ENCODE measurements at regions not wholly inside any gene's neighbourhood (a gene's known extent, or its start where the extent isn't known, plus 50 kb on each side); places are given as distances from the start of the nearest gene placed in this dataset.
"Not testable (repeated sequence)": the region's sequence is repeated elsewhere in the genome, so short reads cannot be mapped to it uniquely, and the experiment has no call there.

GRCh38 chr4:38529189-38530115 is 134.5 kb upstream of the KLF3 start:
- peak; percentile 55 to 70 for DNase-seq

GRCh38 chr4:38530486-38530885 is 133.5 kb upstream of the KLF3 start:
- DNase-seq = no peak

GRCh38 chr4:38531141-38531727 is 132.8 kb upstream of the KLF3 start:
- DNase-seq = no peak

GRCh38 chr4:38532908-38533499 is 131.0 kb upstream of the KLF3 start:
- DNase-seq = no peak

- DNase-seq = no peak
Observed at GRCh38 chr4:38534344-38535045, 129.5 kb upstream of the KLF3 start.

GRCh38 chr4:38535071-38535470 is 128.9 kb upstream of the KLF3 start:
- not testable (repeated sequence) for DNase-seq

GRCh38 chr4:38535717-38536116 is 128.3 kb upstream of the KLF3 start:
- DNase-seq = no peak

- DNase-seq = no peak
Observed at GRCh38 chr4:38536716-38537115, 127.3 kb upstream of the KLF3 start.

GRCh38 chr4:38537666-38538065 is 126.3 kb upstream of the KLF3 start:
- DNase-seq = no peak

GRCh38 chr4:38538517-38538916 is 125.5 kb upstream of the KLF3 start:
- no peak for DNase-seq

- DNase-seq = no peak
Observed at GRCh38 chr4:38539501-38539900, 124.5 kb upstream of the KLF3 start.

GRCh38 chr4:38547052-38547451 is 116.9 kb upstream of the KLF3 start:
- no peak for DNase-seq

- no peak for DNase-seq
Observed at GRCh38 chr4:38548256-38548655, 115.7 kb upstream of the KLF3 start.

- DNase-seq = no peak
Observed at GRCh38 chr4:38559374-38559773, 104.6 kb upstream of the KLF3 start.

- DNase-seq = no peak
Observed at GRCh38 chr4:38560340-38560739, 103.7 kb upstream of the KLF3 start.

- DNase-seq = peak; percentile 47 to 52
Observed at GRCh38 chr4:38560768-38561558, 103.0 kb upstream of the KLF3 start.

- no peak for DNase-seq
Observed at GRCh38 chr4:38562751-38563198, 101.2 kb upstream of the KLF3 start.

GRCh38 chr4:38563707-38564495 is 100.1 kb upstream of the KLF3 start:
- DNase-seq = no peak

GRCh38 chr4:38565271-38566199 is 98.5 kb upstream of the KLF3 start:
- no peak for DNase-seq

- no peak for DNase-seq
Observed at GRCh38 chr4:38566806-38567398, 97.1 kb upstream of the KLF3 start.

All from activated T-cell treated with anti-CD3 and anti-CD28 coated beads, Interleukin-2, amount 50 U/mL, for 48 hours (primary cell).